Adrenal gland (tissue), 5 donors: ENCODE measurements at regions not wholly inside any gene's neighbourhood (a gene's known extent, or its start where the extent isn't known, plus 50 kb on each side); places are given as distances from the start of the nearest gene placed in this dataset.

Experiments
- POLR2A ChIP-seq, 2 donors: fragments of 450-650 bp; IDR thresholded peaks; one replicate each; pipeline ENCODE4 v1.6.1; 2017; ENCODE audit warnings: antibody characterized with exemption in 2 of 2, mild to moderate bottlenecking in 2 of 2, moderate library complexity in 1 of 2
- TF ChIP-seq, protein P1 (sequence below), 6 experiments: fragments of 450-650 bp in 4 of 6; fragments of 200-600 bp in 2 of 6; sonication (generic) in 1 of 6; IDR thresholded peaks; 1 replicate in 5 of 6; 2 replicates in 1 of 6; pipeline versions ENCODE4 v1.5.1 to v1.8.0; 2016 to 2021; ENCODE audit warnings: antibody characterized with exemption in 6 of 6, mild to moderate bottlenecking in 2 of 6, moderate library complexity in 1 of 6
- donor health status: DM: no; HTN: no; CAD: no.

DNA sequence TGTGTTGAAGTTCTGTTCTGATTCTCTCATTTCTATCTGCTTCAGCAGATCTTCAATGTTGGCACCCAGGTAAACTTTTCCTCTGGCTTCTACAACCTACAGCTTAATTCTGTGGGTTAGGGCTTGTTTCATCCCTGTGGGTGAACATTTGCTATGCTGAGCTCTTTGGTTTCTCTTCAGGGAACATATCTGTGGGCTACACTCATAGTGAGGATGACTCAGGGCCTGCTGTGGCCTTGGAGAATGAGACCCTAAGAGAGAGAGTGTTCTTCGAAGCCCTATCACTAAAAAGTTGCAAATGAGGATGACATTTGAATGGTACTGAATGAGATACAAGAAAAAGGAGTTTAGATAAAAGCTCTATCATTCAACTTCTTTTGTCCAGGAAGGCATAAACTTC lies 346.2 kb upstream of the CBLB start:
- TF ChIP-seq, protein P1, sequence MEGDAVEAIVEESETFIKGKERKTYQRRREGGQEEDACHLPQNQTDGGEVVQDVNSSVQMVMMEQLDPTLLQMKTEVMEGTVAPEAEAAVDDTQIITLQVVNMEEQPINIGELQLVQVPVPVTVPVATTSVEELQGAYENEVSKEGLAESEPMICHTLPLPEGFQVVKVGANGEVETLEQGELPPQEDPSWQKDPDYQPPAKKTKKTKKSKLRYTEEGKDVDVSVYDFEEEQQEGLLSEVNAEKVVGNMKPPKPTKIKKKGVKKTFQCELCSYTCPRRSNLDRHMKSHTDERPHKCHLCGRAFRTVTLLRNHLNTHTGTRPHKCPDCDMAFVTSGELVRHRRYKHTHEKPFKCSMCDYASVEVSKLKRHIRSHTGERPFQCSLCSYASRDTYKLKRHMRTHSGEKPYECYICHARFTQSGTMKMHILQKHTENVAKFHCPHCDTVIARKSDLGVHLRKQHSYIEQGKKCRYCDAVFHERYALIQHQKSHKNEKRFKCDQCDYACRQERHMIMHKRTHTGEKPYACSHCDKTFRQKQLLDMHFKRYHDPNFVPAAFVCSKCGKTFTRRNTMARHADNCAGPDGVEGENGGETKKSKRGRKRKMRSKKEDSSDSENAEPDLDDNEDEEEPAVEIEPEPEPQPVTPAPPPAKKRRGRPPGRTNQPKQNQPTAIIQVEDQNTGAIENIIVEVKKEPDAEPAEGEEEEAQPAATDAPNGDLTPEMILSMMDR (IDR thresholded peaks at IDR 0.05): no peak
- TF ChIP-seq POLR2A (IDR thresholded peaks at IDR 0.05): no peak
